Thyroid gland (tissue), 4 donors: ENCODE measurements at regions not wholly inside any gene's neighbourhood (a gene's known extent, or its start where the extent isn't known, plus 50 kb on each side); places are given as distances from the start of the nearest gene placed in this dataset.

Experiments
- DNase-seq, 2 donors: peaks; one replicate each; pipeline ENCODE4 v3.0.0-alpha.2; 2019
- H3K27ac ChIP-seq, 3 donors: fragments of 200-600 bp; sonication (generic); 1 replicate in 2 of 3; 2 replicates in 1 of 3; pipeline ENCODE4 v1.5.1; 2016 to 2019; ENCODE audit warnings: mild to moderate bottlenecking in 1 of 3, moderate library complexity in 1 of 3
- H3K27me3 ChIP-seq: fragments of 200-600 bp; sonication (generic); one replicate; pipeline ENCODE4 v1.5.1; 2019
- H3K36me3 ChIP-seq, 2 donors: fragments of 200-600 bp; sonication (generic); one replicate each; pipeline ENCODE4 v1.5.1; 2016 to 2019
- H3K4me1 ChIP-seq, 2 donors: fragments of 200-600 bp; sonication (generic); one replicate each; pipeline ENCODE4 v1.5.1; 2017 to 2019
- H3K4me3 ChIP-seq, 3 donors: fragments of 200-600 bp; sonication (generic); replicated peaks in 1 of 3; 1 replicate in 2 of 3; 2 replicates in 1 of 3; pipeline ENCODE4 v1.5.1; 2016; ENCODE audit warnings: mild to moderate bottlenecking in 1 of 3
- H3K9me3 ChIP-seq: fragments of 200-600 bp; sonication (generic); one replicate; pipeline ENCODE4 v1.5.1; 2017
- POLR2A ChIP-seq, 2 donors: fragments of 450-650 bp; IDR thresholded peaks; one replicate each; pipeline ENCODE4 v1.6.1; 2017; ENCODE audit warnings: antibody characterized with exemption in 2 of 2, mild to moderate bottlenecking in 2 of 2, moderate library complexity in 1 of 2
- WGBS, 2 donors: methylation state at CpG; one replicate each; pipeline ENCODE4 v1.1.5; 2017; 5-methylcytosine and 5-hydroxymethylcytosine counted together
- intact Hi-C: fragments of 100-400 bp; cut with DNase I; formaldehyde crosslinking; loops from one replicate; pipeline ENCODE4 v1.15.1; 2023
- TF ChIP-seq, protein P1 (sequence below), 6 experiments: fragments of 200-600 bp in 3 of 6; fragments of 450-650 bp in 3 of 6; sonication (generic) in 3 of 6; IDR thresholded peaks; one replicate each; pipeline ENCODE4 v1.5.1; 2016 to 2019; ENCODE audit warnings: antibody characterized with exemption in 6 of 6, mild to moderate bottlenecking in 2 of 6, inconsistent platforms in 1 of 6, moderate library complexity in 1 of 6

DNA sequence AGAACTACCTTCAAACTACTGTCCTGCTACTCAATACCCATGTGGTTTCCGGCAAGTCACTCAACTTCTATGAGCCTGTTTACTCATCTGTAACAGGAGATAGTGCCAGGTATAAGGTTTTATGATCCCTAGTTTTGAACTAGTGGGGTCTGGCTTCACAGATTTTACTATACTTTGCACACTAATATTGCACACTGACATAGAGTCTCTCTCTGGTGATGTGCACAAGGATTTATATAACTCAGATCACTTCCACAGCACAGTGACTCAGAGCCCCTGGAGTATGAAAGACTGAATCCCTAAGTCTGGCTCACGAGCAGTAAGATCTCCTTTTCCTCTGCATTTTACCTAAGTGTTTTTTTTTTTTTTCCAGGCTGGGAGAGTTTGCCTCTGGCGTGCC lies 69.7 kb upstream of the SLC38A2 start:
- no peak for TF ChIP-seq POLR2A (IDR thresholded peaks at IDR 0.05)
- TF ChIP-seq, protein P1, sequence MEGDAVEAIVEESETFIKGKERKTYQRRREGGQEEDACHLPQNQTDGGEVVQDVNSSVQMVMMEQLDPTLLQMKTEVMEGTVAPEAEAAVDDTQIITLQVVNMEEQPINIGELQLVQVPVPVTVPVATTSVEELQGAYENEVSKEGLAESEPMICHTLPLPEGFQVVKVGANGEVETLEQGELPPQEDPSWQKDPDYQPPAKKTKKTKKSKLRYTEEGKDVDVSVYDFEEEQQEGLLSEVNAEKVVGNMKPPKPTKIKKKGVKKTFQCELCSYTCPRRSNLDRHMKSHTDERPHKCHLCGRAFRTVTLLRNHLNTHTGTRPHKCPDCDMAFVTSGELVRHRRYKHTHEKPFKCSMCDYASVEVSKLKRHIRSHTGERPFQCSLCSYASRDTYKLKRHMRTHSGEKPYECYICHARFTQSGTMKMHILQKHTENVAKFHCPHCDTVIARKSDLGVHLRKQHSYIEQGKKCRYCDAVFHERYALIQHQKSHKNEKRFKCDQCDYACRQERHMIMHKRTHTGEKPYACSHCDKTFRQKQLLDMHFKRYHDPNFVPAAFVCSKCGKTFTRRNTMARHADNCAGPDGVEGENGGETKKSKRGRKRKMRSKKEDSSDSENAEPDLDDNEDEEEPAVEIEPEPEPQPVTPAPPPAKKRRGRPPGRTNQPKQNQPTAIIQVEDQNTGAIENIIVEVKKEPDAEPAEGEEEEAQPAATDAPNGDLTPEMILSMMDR (IDR thresholded peaks at IDR 0.05) = no peak
- WGBS, 2 donors = 46% methylated on average over 3 of the region's 3 CpGs
- no peaks in the 10 kb centered on the region for H3K9me3 ChIP-seq
- H3K4me1 ChIP-seq = peaks cover 15 to 29% of the 10 kb centered on the region in 2 donors
- no peak for DNase-seq
- intact Hi-C loops = loop anchor here (10.0 kb wide), 1 partner anchor 47 kb away; no protein-coding TSS in a partner anchor
- no peaks in the 10 kb centered on the region for H3K36me3 ChIP-seq
- no peak overlapping the region for H3K27ac ChIP-seq
- no peaks in the 10 kb centered on the region for H3K27me3 ChIP-seq
- H3K4me3 ChIP-seq = no peak overlapping the region

DNA sequence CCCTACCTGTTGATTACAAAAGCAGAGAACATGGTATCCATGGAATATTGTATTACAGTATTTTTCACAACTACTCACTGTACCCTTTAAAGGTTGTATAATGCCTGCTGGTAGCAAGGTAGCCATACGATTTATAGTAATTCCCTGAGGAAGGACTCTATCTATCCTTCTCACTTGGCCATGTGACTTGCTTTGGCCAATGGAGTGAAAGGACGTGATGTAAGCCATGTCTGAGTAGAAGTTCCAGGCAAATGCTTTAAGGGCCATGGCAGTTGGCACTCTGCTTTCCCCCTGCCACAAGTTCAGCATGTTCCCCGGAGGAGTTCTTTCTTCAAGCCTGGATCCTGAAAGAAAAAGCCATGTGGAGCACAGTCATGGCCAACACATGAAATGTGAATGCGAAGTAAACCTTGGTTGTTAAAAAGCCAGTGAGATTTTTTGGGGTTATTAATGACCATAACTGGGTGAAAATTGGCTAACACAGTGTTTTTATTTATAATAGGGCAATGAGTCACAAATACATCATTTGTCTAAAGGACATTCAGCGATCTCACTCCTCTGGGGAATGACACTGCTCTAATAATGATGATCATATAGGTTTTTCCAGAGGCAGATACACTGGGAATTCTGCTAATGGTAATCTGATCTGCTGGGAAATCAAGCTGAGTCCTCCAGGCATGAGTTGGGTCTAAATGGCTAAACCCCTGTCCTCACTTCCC lies 67.4 kb upstream of the SLC38A2 start:
- H3K36me3 ChIP-seq = no peaks in the 10 kb centered on the region

DNA sequence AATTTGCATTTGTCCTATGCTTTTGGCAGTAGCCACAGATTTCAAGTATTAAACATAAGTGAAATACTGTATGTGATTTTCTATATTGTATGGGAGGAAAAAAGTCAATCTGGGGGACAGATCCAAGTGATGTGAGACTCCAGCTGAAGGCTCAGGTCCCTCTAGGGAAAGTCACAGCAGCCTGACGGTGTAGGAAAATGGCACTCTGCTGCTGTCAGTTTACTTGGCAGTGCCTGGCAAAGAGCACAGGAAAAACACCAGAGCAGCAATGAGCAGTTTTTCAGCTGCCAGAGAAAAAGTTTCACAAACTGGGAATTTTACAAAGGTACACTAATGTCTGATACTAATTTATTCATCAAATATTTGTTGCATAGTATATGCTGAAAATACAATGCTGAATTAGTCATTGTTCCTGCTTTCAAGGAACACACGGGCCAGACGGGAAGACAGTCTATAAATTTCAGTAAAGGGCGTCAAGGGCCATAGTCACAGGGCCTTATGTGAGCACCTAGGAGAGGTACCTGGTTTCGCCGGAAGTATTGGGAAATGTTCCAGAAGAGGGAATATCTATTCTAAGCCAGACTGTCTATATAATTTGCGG lies 66.2 kb upstream of the SLC38A2 start:
- Histone ChIP-seq H3K4me3 (no peak overlapping the region), H3K9me3 (no peaks in the 10 kb centered on the region), H3K4me1 (peaks cover 0 to 5% of the 10 kb centered on the region in 2 donors), H3K36me3 (no peaks in the 10 kb centered on the region), H3K27ac (no peak overlapping the region), H3K27me3 (no peaks in the 10 kb centered on the region)
- TF ChIP-seq POLR2A (IDR thresholded peaks at IDR 0.05) = no peak
- TF ChIP-seq, protein P1 (IDR thresholded peaks at IDR 0.05) = no peak
- no peak for DNase-seq
- intact Hi-C loops = no loop called here
- 89 to 91% methylated on average over 7 of the region's 7 CpGs for WGBS, 2 donors

More for the DNA sequence above, 67.4 kb upstream of the SLC38A2 start:
- no peak for DNase-seq
- no peaks in the 10 kb centered on the region for H3K9me3 ChIP-seq
- WGBS, 2 donors = 88 to 91% methylated on average over 5 of the region's 5 CpGs
- H3K4me3 ChIP-seq = no peak overlapping the region
- H3K4me1 ChIP-seq = peaks cover 0 to 6% of the 10 kb centered on the region in 2 donors
- no peaks in the 10 kb centered on the region for H3K27me3 ChIP-seq
- no peak for TF ChIP-seq POLR2A (IDR thresholded peaks at IDR 0.05)
- TF ChIP-seq, protein P1 (IDR thresholded peaks at IDR 0.05) = no peak
- no peak overlapping the region for H3K27ac ChIP-seq
- intact Hi-C loops = loop anchor here (10.0 kb wide), 1 partner anchor 45 kb away; no protein-coding TSS in a partner anchor

DNA sequence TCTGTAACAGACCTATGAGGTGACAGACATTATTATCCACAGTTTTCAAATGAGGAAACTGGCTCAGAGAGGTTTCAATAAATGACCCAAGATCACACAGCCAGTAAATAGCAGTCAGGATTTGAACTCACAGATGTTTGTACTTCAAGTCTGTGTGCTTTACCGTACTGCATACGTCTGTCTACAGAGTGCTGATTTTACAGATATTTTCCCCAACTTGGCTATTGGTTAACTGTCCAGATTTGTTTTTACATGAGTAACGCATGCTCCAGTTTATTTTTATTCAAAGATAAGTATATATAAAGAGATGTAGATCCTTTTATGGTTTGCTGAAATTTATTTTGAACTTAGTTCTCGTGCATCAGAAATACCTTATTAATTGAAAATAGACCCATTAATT lies 65.7 kb upstream of the SLC38A2 start:
- H3K27me3 ChIP-seq = no peaks in the 10 kb centered on the region
- no peak overlapping the region for H3K4me3 ChIP-seq
- H3K9me3 ChIP-seq = no peaks in the 10 kb centered on the region
- H3K36me3 ChIP-seq = no peaks in the 10 kb centered on the region
- DNase-seq = no peak
- 89 to 97% methylated on average over 4 of the region's 4 CpGs for WGBS, 2 donors
- intact Hi-C loops = no loop called here
- H3K4me1 ChIP-seq = peaks cover 0 to 5% of the 10 kb centered on the region in 2 donors
- TF ChIP-seq, protein P1 (IDR thresholded peaks at IDR 0.05) = no peak
- TF ChIP-seq POLR2A (IDR thresholded peaks at IDR 0.05) = no peak
- H3K27ac ChIP-seq = no peak overlapping the region

DNA sequence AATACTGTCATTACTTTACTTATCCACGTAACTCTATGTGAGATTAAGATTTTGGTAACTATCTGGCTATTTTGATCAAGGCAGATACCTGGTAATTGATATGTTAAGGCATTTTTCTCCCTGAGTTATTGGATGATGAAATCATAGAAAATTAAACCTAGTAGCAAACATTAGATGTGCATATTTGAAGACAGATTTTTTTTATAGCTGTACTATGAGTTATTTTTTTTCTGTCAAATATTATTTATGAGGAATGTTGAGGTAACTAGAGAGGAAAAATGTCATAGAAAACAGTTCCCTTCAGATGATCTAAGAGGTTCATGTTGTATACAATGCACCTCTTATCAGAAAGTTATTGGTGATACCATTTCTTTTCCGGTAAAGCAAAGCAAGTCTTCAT lies 64.9 kb upstream of the SLC38A2 start:
- no peaks in the 10 kb centered on the region for H3K9me3 ChIP-seq
- TF ChIP-seq POLR2A (IDR thresholded peaks at IDR 0.05) = no peak
- TF ChIP-seq, protein P1 (IDR thresholded peaks at IDR 0.05) = no peak
- WGBS, 2 donors = 93 to 97% methylated on average over 2 of the region's 2 CpGs
- no peaks in the 10 kb centered on the region for H3K27me3 ChIP-seq
- no peak for DNase-seq
- intact Hi-C loops = no loop called here
- no peak overlapping the region for H3K4me3 ChIP-seq
- H3K4me1 ChIP-seq = peaks cover 0 to 4% of the 10 kb centered on the region in 2 donors
- H3K36me3 ChIP-seq = no peaks in the 10 kb centered on the region
- H3K27ac ChIP-seq = no peak overlapping the region
